ENCODE measurements at regions not wholly inside any gene's neighbourhood (a gene's known extent, or its start where the extent isn't known, plus 50 kb on each side); places are given as distances from the start of the nearest gene placed in this dataset.

DNA sequence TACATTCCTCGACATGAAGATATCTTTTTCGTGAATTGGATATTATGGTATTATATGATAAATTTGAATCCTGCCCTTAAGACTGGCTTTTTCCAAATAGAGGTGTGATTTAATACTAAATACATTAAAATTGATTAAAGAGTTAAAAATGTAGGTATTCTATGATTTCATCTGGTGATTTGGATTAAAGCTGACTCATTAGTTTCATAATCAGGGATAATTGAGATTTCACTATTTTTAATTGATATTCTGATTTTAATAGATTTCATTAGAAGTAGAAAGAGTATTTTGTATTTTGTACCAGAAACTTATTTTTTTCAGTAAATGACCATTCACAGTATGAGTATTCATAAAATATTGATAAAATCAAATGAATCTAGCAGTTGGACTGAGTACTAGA, 524.1 kb downstream of the PLCL1 start:
- TF ChIP-seq CTCF (conservative IDR thresholded peaks at IDR 0.05; ENCODE audit: low read depth, low read length) (no peak), EZH2 (IDR thresholded peaks at IDR 0.05; ENCODE audit: borderline replicate concordance, low read depth, low read length, poor library complexity, severe bottlenecking) (no peak)

All from A673 (cell line).